Motor neuron (in vitro differentiated cells): ENCODE measurements at regions not wholly inside any gene's neighbourhood (a gene's known extent, or its start where the extent isn't known, plus 50 kb on each side); places are given as distances from the start of the nearest gene placed in this dataset.

ENCODE experiments used
- ATAC-seq, 8 experiments: fragments of 200-7000 bp; cut with Tn5 transposase; replicated peaks in 6 of 8; 2 replicates each; pipeline ENCODE4 v1.8.0; 2021; ENCODE audit warnings: mild to moderate bottlenecking in 8 of 8, moderate library complexity in 8 of 8
- H3K27ac ChIP-seq, 2 donors: fragments of 250-450 bp; sonication (Bioruptor Pico); 2 replicates each; pipeline ENCODE4 v1.9.0; 2021; ENCODE audit warnings: antibody characterized with exemption in 2 of 2, mild to moderate bottlenecking in 2 of 2, moderate library complexity in 1 of 2
- H3K4me1 ChIP-seq, 2 donors: fragments of 250-450 bp; sonication (Bioruptor Pico); replicated peaks in 1 of 2; 2 replicates each; pipeline ENCODE4 v1.6.1; 2021; ENCODE audit warnings: antibody characterized with exemption in 2 of 2, mild to moderate bottlenecking in 2 of 2, moderate library complexity in 1 of 2
- H3K4me3 ChIP-seq, 5 donors: fragments of 250-450 bp; sonication (Bioruptor Pico); 2 replicates each; pipeline ENCODE4 v1.9.0; 2021; ENCODE audit warnings: antibody characterized with exemption in 5 of 5, mild to moderate bottlenecking in 5 of 5, moderate library complexity in 4 of 5
- WGBS, 10 experiments: fragments of 450-650 bp; shearing (Covaris generic); methylation state at CpG; one replicate each; pipeline ENCODE4 v1.0.0; 2022; 5-methylcytosine and 5-hydroxymethylcytosine counted together
- in situ Hi-C, 9 experiments: fragments of 400-800 bp; cut with MboI; loops; one replicate each; pipeline ENCODE4 v1.15.0; 2021; ENCODE audit warnings: low sequenced_read_pairs in 9 of 9, low pct_unique_long_range_greater_than_20kb in 2 of 9; ENCODE audit not compliant: unreplicated experiment in 9 of 9

GRCh38 chr3:117105686-117106085, 396.1 kb downstream of the TUSC7 start:
- 0 to 92% (median 67%) methylated on average over 2 to 5 of the region's 5 CpGs for WGBS, 10 experiments
- Histone ChIP-seq H3K27ac (no peak overlapping the region), H3K4me3 (no peak overlapping the region), H3K4me1 (peaks cover 4 to 15% of the 10 kb centered on the region in 2 donors)
- ATAC-seq: peak in 2 of 8 experiments; percentile 78 to 82
- in situ Hi-C loops: no loop called here

GRCh38 chr3:117106396-117106795, 396.8 kb downstream of the TUSC7 start:
- H3K4me1 ChIP-seq: peaks cover 4 to 15% of the 10 kb centered on the region in 2 donors
- WGBS, 10 experiments: 12 to 93% (median 73%) methylated on average over 1 to 2 of the region's 2 CpGs; no CpG with 5 or more reads in 1 of the 10 experiments
- H3K4me3 ChIP-seq: no peak overlapping the region
- in situ Hi-C loops: no loop called here
- no peak overlapping the region for H3K27ac ChIP-seq
- no peak for ATAC-seq

- ATAC-seq: peak in 1 of 8 experiments; percentile 91
- in situ Hi-C loops: no loop called here
- WGBS, 10 experiments: 0 to 86% (median 37%) methylated on average over 1 to 2 of the region's 2 CpGs; no CpG with 5 or more reads in 1 of the 10 experiments
- Histone ChIP-seq H3K27ac (no peak overlapping the region), H3K4me1 (peaks cover 4 to 15% of the 10 kb centered on the region in 2 donors), H3K4me3 (no peak overlapping the region)
Measured at GRCh38 chr3:117107946-117108345, 398.4 kb downstream of the TUSC7 start.

- ATAC-seq: peak in 3 of 8 experiments; percentile 58 to 79 (median 76)
- 40 to 95% (median 83%) methylated on average over 1 to 6 of the region's 6 CpGs; no CpG with 5 or more reads in 3 of the 10 experiments for WGBS, 10 experiments
- Histone ChIP-seq H3K27ac (no peak overlapping the region), H3K4me1 (peaks cover 4 to 15% of the 10 kb centered on the region in 2 donors), H3K4me3 (no peak overlapping the region)
- in situ Hi-C loops: no loop called here
Measured at GRCh38 chr3:117109178-117109577, 399.6 kb downstream of the TUSC7 start.

GRCh38 chr3:117114517-117115265, 405.1 kb downstream of the TUSC7 start:
- in situ Hi-C loops: no loop called here
- 20 to 100% (median 88%) methylated on average over 2 to 5 of the region's 5 CpGs; no CpG with 5 or more reads in 1 of the 10 experiments for WGBS, 10 experiments
- no peak overlapping the region for H3K27ac ChIP-seq
- H3K4me1 ChIP-seq: peaks cover 3 to 8% of the 10 kb centered on the region in 2 donors
- no peak overlapping the region for H3K4me3 ChIP-seq
- ATAC-seq: no peak

GRCh38 chr3:117117188-117117936, 407.8 kb downstream of the TUSC7 start:
- Histone ChIP-seq H3K4me1 (peaks cover 0 to 8% of the 10 kb centered on the region in 2 donors), H3K27ac (no peak overlapping the region), H3K4me3 (no peak overlapping the region)
- ATAC-seq: peak in 3 of 8 experiments; percentile 50 to 69 (median 56)
- in situ Hi-C loops: no loop called here
- WGBS, 10 experiments: 0 to 100% (median 74%) methylated on average over 1 to 2 of the region's 2 CpGs; no CpG with 5 or more reads in 1 of the 10 experiments

GRCh38 chr3:117118604-117119003, 409.0 kb downstream of the TUSC7 start:
- in situ Hi-C loops: no loop called here
- peaks cover 0 to 8% of the 10 kb centered on the region in 2 donors for H3K4me1 ChIP-seq
- no peak overlapping the region for H3K27ac ChIP-seq
- no peak overlapping the region for H3K4me3 ChIP-seq
- ATAC-seq: no peak
- WGBS, 10 experiments: 0 to 100% (median 92%) methylated on average over 1 of the region's 1 CpG; no CpG with 5 or more reads in 3 of the 10 experiments

- peak in 2 of 8 experiments; percentile 83 to 85 for ATAC-seq
- WGBS, 10 experiments: 0 to 100% (median 90%) methylated on average over 1 of the region's 1 CpG; no CpG with 5 or more reads in 1 of the 10 experiments
- Histone ChIP-seq H3K27ac (no peak overlapping the region), H3K4me3 (no peak overlapping the region), H3K4me1 (peaks cover 0 to 8% of the 10 kb centered on the region in 2 donors)
- in situ Hi-C loops: no loop called here
Measured at GRCh38 chr3:117120014-117120413, 410.4 kb downstream of the TUSC7 start.

- no peak overlapping the region for H3K27ac ChIP-seq
- H3K4me3 ChIP-seq: no peak overlapping the region
- in situ Hi-C loops: no loop called here
- no peak for ATAC-seq
- peaks cover 3 to 6% of the 10 kb centered on the region in 2 donors for H3K4me1 ChIP-seq
- WGBS, 10 experiments: 31 to 100% (median 87%) methylated on average over 1 of the region's 1 CpG; no CpG with 5 or more reads in 2 of the 10 experiments
Measured at GRCh38 chr3:117122609-117123008, 413.0 kb downstream of the TUSC7 start.

GRCh38 chr3:117126460-117126859, 416.9 kb downstream of the TUSC7 start:
- in situ Hi-C loops: no loop called here
- Histone ChIP-seq H3K4me1 (peaks cover 16 to 42% of the 10 kb centered on the region in 2 donors), H3K27ac (no peak overlapping the region), H3K4me3 (no peak overlapping the region)
- 27 to 97% (median 88%) methylated on average over 2 to 3 of the region's 3 CpGs for WGBS, 10 experiments
- no peak for ATAC-seq

- no peak overlapping the region for H3K27ac ChIP-seq
- no peak overlapping the region for H3K4me3 ChIP-seq
- ATAC-seq: no peak
- WGBS, 10 experiments: 42 to 80% (median 53%) methylated on average over 2 to 5 of the region's 5 CpGs
- peaks cover 18 to 45% of the 10 kb centered on the region in 2 donors for H3K4me1 ChIP-seq
- in situ Hi-C loops: no loop called here
Measured at GRCh38 chr3:117126946-117127546, 417.5 kb downstream of the TUSC7 start.

- peak in 1 of 8 experiments; percentile 26 for ATAC-seq
- WGBS, 10 experiments: 0 to 100% (median 75%) methylated on average over 1 to 2 of the region's 2 CpGs; no CpG with 5 or more reads in 2 of the 10 experiments
- no peak overlapping the region for H3K27ac ChIP-seq
- no peak overlapping the region for H3K4me3 ChIP-seq
- peaks cover 18 to 45% of the 10 kb centered on the region in 2 donors for H3K4me1 ChIP-seq
- in situ Hi-C loops: no loop called here
Measured at GRCh38 chr3:117128133-117128532, 418.6 kb downstream of the TUSC7 start.

- in situ Hi-C loops: no loop called here
- ATAC-seq: peak in 6 of 8 experiments; percentile 58 to 84 (median 70)
- H3K27ac ChIP-seq: no peak overlapping the region
- H3K4me1 ChIP-seq: peaks cover 18 to 47% of the 10 kb centered on the region in 2 donors
- H3K4me3 ChIP-seq: no peak overlapping the region
- 0 to 100% (median 70%) methylated on average over 1 of the region's 1 CpG; no CpG with 5 or more reads in 3 of the 10 experiments for WGBS, 10 experiments
Measured at GRCh38 chr3:117128872-117129271, 419.3 kb downstream of the TUSC7 start.
